Psoas muscle (tissue), 7 donors: ENCODE measurements at regions not wholly inside any gene's neighbourhood (a gene's known extent, or its start where the extent isn't known, plus 50 kb on each side); places are given as distances from the start of the nearest gene placed in this dataset.

Source experiments
- ATAC-seq, 4 donors: fragments of 200-7000 bp; cut with Tn5 transposase; one replicate each; pipeline ENCODE4 v1.9.1; 2020; ENCODE audit warnings: moderate library complexity in 3 of 4, mild to moderate bottlenecking in 2 of 4
- DNase-seq, 2 donors: peaks; one replicate each; pipeline ENCODE4 v3.0.0-alpha.2; 2020
- H3K27ac ChIP-seq: fragments of 200-600 bp; one replicate; pipeline ENCODE4 v1.8.0; 2022
- H3K27me3 ChIP-seq, 3 donors: fragments of 200-600 bp in 1 of 3; one replicate each; pipeline versions ENCODE4 v1.6.1 to v1.8.0; 2013 to 2022; ENCODE audit warnings: low read length in 2 of 3, mild to moderate bottlenecking in 2 of 3, moderate library complexity in 1 of 3; ENCODE audit not compliant: insufficient read depth in 3 of 3
- H3K36me3 ChIP-seq, 2 donors: fragments of 200-600 bp in 1 of 2; one replicate each; pipeline versions ENCODE4 v1.6.1 to v1.8.0; 2013 to 2022; ENCODE audit warnings: low read depth in 1 of 2, mild to moderate bottlenecking in 1 of 2, moderate library complexity in 1 of 2; ENCODE audit not compliant: insufficient read depth in 1 of 2
- H3K4me1 ChIP-seq: fragments of 200-600 bp; one replicate; pipeline ENCODE4 v1.8.0; 2022
- H3K4me3 ChIP-seq: fragments of 200-600 bp; one replicate; pipeline ENCODE4 v1.8.0; 2022; ENCODE audit warnings: mild to moderate bottlenecking
- H3K9me3 ChIP-seq: fragments of 200-600 bp; one replicate; pipeline ENCODE4 v1.8.0; 2022
- WGBS, 3 donors: extraction: QIAGEN DNeasy Blood & Tissue Kit; methylation state at CpG; one replicate each; pipeline versions ENCODE4 v1.1.6 to v1.1.7; 2013; 5-methylcytosine and 5-hydroxymethylcytosine counted together
- intact Hi-C, 2 donors: fragments of 100-400 bp; cut with DNase I; formaldehyde crosslinking; loops; one replicate each; pipeline versions ENCODE4 v1.11.0 to v1.14.2; 2022
- TF ChIP-seq, protein P1 (sequence below): fragments of 200-600 bp; IDR thresholded peaks from one replicate; pipeline ENCODE4 v1.8.0; 2022; ENCODE audit warnings: antibody characterized with exemption
- donor health status: healthy with polysubstance abuse.
- donor health status: DM: no; HTN: no; CAD: no; lungs with moderate emphysema.
- donor health status: Bipolar disorder and iron deficiency.
- donor health status: healthy.
- donor health status: DM: yes; HTN: yes; CAD: no.
- donor health status: DM: no; HTN: no; CAD: no.
- donor health status: DM: yes; HTN: yes; CAD: no.

DNA sequence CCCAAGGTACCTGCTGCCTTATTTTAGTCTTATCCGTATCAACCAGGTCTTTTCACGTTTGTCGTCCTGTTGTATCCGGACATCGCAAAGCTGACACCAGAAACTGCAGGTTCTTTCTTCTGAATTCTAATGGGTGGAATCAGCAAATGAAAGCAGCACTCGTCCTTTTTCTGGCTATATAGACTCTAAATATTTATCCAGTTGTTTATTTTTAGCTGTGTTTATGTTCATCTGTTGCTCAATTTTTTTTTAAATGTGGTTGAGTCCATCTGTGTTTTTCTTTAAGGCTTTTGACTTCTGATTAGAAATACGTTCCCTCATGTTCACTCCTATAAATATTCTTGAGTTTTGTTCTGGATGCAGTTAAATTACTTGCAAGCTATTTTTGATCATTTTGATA, 831.7 kb downstream of the MTRR start:
- Histone ChIP-seq H3K27ac (no peak overlapping the region), H3K27me3 (peaks cover 0 to 2% (median 0%) of the 10 kb centered on the region in 3 donors), H3K36me3 (no peaks in the 10 kb centered on the region), H3K9me3 (no peaks in the 10 kb centered on the region), H3K4me1 (no peaks in the 10 kb centered on the region), H3K4me3 (no peak overlapping the region)
- no peak for DNase-seq
- intact Hi-C loops, result no loop called here
- TF ChIP-seq, protein P1, sequence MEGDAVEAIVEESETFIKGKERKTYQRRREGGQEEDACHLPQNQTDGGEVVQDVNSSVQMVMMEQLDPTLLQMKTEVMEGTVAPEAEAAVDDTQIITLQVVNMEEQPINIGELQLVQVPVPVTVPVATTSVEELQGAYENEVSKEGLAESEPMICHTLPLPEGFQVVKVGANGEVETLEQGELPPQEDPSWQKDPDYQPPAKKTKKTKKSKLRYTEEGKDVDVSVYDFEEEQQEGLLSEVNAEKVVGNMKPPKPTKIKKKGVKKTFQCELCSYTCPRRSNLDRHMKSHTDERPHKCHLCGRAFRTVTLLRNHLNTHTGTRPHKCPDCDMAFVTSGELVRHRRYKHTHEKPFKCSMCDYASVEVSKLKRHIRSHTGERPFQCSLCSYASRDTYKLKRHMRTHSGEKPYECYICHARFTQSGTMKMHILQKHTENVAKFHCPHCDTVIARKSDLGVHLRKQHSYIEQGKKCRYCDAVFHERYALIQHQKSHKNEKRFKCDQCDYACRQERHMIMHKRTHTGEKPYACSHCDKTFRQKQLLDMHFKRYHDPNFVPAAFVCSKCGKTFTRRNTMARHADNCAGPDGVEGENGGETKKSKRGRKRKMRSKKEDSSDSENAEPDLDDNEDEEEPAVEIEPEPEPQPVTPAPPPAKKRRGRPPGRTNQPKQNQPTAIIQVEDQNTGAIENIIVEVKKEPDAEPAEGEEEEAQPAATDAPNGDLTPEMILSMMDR, result no peak
- no peak for ATAC-seq
- WGBS, 3 donors, result 73 to 76% (median 76%) methylated on average over 7 of the region's 7 CpGs

DNA sequence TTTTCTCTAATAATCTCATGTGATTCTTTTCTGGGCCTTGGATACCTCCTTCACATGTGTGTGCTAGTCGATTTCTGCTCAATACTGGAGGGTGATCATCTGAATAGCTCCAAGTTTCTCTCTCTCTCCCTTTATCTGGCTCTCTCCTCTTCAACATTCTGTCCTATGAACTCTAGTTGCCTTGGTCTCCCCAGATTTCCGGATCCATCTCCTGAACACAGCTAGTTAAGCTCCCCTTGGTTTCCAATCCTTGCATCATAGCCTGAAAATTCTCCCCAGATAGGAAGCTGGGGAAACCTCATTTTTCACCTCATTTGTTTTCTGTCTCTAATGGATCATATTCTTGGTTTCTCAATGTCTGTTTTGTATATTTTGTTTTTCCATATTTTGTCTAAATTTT, 832.3 kb downstream of the MTRR start:
- Histone ChIP-seq H3K4me3 (no peak overlapping the region), H3K27me3 (peaks cover 0 to 2% (median 0%) of the 10 kb centered on the region in 3 donors), H3K4me1 (no peaks in the 10 kb centered on the region), H3K27ac (no peak overlapping the region), H3K36me3 (no peaks in the 10 kb centered on the region), H3K9me3 (no peaks in the 10 kb centered on the region)
- WGBS, 3 donors, result 60 to 69% (median 60%) methylated on average over 2 of the region's 2 CpGs
- TF ChIP-seq, protein P1, result no peak
- intact Hi-C loops, result no loop called here
- ATAC-seq (no peak), DNase-seq (no peak)

DNA sequence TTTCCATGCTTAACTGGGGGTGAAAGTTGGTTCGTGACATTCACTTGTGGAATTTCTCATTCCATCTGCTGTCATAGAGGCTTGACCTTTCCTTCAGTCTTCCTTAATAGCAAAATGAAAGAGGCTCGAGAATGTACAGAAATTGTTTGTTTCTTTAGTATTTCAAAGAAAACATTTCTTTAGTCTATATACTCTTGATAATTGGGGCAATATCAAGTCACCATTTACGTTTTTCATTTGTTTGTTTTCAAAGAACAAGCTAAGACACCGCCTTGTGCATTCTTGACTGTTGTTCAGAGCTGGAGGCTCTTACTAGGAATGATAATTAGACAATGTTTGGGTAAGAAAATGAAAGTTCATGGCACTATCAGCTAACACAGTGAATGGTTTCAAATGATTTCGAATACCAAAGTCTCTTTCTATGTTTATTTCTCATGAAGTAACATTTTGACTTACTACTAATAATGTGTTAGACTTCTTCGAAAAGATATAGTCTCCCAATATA, 835.4 kb downstream of the SEMA5A start:
- Histone ChIP-seq H3K27ac (no peak overlapping the region), H3K9me3 (no peaks in the 10 kb centered on the region), H3K36me3 (no peaks in the 10 kb centered on the region), H3K4me1 (no peaks in the 10 kb centered on the region), H3K4me3 (no peak overlapping the region), H3K27me3 (no peaks in the 10 kb centered on the region)
- no peak for ATAC-seq
- no peak for DNase-seq
- intact Hi-C loops, result no loop called here
- WGBS, 3 donors, result 72 to 78% (median 77%) methylated on average over 6 of the region's 6 CpGs
- TF ChIP-seq, protein P1, result no peak

DNA sequence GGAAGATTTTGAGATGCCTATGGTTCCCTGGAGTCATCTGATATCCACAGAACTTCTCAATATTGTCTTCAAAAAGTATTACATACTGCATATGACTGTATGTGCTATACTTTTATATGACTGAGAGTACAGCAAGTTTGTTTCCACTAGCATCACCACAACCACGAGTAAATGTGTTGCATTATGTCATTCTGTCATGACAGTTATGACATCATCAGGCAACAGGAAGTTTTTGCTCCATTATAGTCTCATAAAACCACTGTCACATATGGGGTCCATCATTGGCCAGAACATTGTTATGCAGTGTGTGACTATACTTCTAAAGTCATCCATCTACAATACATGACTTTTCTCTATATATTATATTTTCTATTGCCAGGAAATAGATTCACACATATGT, 831.7 kb downstream of the SEMA5A start:
- TF ChIP-seq, protein P1, result no peak
- Histone ChIP-seq H3K36me3 (no peaks in the 10 kb centered on the region), H3K27ac (no peak overlapping the region), H3K4me1 (no peaks in the 10 kb centered on the region), H3K4me3 (no peak overlapping the region), H3K27me3 (no peaks in the 10 kb centered on the region), H3K9me3 (no peaks in the 10 kb centered on the region)
- ATAC-seq, result no peak
- intact Hi-C loops, result no loop called here
- WGBS, 3 donors, result 44 to 53% (median 44%) methylated on average over 1 of the region's 1 CpG
- no peak for DNase-seq

DNA sequence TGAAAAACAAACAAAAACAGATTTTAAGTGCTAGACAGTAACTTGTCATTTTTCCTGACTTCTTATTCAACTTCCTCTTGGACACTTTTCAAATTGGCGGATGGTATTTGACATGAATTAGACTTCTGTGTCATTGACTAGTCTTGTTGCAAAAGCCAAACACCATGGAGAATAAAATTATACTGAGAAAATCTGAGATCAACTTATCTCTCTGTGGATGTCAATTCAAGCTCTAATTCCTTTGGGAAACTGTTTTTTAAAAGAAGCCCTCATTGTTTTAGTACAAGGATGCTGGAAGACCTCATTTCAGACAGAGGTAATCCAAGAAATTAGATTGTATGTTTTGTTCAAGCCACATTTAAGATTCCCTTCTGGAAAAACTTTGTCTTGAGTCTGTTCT, 831.0 kb downstream of the SEMA5A start:
- H3K9me3 ChIP-seq, result no peaks in the 10 kb centered on the region
- no peak for ATAC-seq
- H3K27ac ChIP-seq, result no peak overlapping the region
- TF ChIP-seq, protein P1, result no peak
- 64 to 82% (median 66%) methylated on average over 1 of the region's 1 CpG for WGBS, 3 donors
- H3K4me1 ChIP-seq, result no peaks in the 10 kb centered on the region
- no peaks in the 10 kb centered on the region for H3K27me3 ChIP-seq
- no peak overlapping the region for H3K4me3 ChIP-seq
- H3K36me3 ChIP-seq, result no peaks in the 10 kb centered on the region
- no peak for DNase-seq
- intact Hi-C loops, result no loop called here
